Germinal center (tissue), 1 donor: ENCODE measurements at regions not wholly inside any gene's neighbourhood (a gene's known extent, or its start where the extent isn't known, plus 50 kb on each side); places are given as distances from the start of the nearest gene placed in this dataset.

Source experiments
- DNase-seq: peaks from one replicate; pipeline ENCODE4 v3.0.0; 2012; ENCODE audit warnings: mixed read lengths, low spot score

DNA sequence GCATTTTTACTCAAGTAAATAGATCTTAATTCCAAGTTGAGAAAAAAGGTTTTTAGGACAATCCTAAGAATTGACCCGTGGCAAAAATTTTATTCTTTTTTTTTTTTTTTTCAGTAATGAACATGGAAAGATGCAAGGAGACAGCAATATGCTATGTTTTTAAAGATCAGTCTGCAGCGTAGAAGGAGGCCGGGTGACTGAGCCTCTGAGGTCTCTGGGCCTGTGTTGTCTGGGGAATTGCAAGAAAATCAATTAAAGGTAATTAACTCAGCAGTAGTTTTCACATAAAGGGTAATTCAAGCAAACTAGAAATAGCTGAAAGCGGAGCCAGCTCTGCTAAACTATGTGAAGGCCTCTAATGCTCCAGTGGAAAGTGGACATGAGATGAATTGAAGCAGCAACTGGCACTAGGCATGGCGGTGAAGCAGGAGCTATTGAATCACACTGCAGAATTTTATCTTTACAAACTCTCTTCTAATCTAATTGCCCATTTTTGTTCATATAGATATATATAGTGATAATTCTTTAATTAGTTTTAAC lies 285.2 kb upstream of the ITGA1 start:
- no peak for DNase-seq

DNA sequence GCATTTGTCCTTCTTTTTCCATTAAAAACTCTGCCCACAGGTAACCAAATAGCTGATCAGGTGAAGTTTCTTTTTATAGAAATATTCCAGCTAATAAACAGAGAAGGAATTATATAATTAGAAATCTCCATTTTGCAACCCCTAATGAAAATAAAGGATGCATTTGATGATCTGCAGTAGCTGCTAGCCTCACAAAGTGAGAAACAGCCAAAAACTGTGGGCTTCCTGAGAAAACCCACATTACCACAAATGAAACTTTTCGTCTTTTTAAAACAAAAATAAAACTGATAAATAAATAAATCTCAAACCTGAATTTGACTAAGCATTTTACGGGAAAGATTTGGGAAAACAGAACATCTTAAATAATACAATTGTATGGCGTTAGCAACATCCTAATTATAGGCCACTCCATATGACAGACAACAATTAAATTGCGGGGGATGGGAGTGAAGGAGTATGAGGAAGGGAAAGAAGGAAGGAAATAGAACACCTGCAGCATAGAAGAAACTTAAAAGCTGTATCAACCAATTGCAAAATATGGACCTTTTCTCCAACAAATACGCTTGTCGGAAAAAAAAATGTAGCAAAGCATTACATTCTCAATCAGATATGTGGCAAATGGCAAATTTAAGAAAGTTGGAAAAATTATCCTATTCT lies 283.0 kb upstream of the ITGA1 start:
- no peak for DNase-seq

DNA sequence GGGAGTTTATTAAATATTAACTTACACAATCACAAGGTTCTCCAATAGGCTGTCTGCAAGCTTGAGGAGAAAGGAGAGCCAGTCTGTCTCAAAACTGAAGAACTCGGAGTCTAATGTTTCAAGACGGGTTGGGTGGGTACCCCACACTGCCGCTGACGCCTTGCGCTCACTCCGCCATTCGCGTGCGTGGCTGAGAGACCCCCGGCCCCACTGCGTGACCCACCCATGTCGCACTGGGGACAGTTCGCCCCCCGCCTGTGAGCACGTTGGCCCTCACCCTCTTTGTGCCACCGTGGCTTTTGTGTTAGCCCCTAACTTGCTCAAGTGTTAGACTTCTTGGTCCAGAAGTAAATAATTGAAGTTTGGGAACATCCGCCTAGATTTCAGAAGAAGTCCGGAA lies 270.0 kb upstream of the ITGA1 start:
- no peak for DNase-seq

DNA sequence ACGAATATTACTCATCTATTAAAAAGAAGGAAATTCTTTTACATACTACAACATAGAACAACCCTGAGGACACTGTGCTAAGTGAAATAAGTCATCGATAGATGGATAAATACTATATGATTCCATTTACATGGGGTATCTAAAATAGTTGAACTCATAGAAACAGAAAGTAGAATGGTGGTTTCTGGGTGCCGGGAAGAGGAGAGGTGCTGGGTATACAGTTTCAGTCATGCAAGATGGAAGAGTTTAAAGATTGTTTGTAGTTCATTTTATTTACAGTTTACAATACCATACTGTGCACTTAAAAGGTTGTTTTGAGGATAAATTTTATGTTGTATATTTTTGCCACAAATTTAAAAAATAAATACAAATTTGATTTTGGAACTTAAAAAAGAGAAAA lies 267.5 kb upstream of the ITGA1 start:
- no peak for DNase-seq

DNA sequence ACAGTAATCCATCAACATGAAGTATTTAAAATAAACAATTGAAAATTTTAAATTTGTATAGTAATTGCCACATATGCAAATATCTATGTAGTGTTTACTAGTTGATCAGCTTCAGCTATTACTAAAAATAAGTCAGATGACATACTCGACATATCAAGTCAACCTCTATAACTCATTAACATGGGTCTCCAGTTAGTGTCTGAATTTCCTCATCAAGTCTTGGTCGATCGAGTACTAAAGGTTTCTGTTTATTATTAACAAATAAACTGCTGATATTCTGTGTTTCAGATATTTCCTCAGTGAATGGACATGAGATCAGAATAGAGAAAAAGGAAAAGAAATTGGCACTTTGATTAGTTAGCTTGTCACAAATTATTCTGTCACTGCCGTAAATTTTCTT lies 266.5 kb upstream of the ITGA1 start:
- DNase-seq, result no peak

DNA sequence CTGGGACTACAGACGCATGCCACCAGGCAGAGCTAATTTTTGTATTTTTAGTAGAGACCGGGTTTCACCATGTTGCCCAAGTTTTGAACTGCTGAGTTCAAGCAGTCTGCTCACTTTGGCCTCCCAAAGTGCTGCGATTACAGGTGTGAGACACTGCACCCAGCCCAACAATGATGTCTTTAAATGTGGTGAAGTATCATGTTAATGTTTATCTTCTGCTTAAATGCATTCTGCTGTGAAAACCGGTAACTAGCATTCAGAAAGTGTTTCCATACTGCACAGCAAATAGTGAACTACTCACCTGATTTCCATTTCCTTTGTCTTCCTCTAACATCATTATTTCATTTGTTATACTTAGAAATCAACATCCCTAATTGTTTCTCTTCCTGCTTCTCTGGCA lies 264.0 kb upstream of the ITGA1 start:
- no peak for DNase-seq

DNA sequence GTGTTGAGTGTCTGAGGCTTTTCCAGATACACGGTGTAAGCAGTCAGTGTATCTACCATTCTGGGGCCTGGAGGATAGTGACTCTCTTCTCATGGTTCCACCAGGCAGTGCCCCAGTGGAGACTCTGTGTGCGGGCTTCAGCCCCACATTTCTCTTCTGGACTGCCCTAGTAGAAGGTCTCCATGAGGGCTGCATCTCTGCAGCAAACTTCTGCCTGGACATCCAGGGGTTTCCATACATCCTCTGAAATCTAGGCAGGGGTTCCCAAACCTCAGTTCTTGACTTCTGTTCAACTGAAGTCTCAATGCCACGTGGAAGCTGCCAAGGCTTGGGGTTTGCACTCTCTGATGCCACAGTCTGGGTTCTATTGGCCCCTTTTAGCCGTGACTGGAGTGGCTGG lies 256.6 kb upstream of the ITGA1 start:
- no peak for DNase-seq

DNA sequence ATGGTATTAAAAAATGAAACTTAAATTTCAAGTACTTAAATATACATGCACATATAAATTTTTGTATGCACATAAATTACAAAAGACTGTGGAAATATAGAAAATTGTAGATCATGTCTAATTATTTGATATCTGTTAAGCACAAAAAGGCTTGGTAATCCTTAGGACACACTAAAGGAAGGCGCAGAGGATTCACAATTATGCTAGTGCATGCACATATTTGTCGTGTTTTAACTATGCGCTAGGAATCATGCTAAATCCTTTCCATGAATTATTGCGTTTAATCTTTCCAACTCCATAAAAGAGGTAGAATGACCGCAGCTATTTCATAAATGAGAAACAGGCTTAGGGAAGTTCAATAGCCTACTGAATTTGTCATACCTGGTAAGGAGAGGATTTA lies 244.1 kb upstream of the ITGA1 start:
- no peak for DNase-seq

DNA sequence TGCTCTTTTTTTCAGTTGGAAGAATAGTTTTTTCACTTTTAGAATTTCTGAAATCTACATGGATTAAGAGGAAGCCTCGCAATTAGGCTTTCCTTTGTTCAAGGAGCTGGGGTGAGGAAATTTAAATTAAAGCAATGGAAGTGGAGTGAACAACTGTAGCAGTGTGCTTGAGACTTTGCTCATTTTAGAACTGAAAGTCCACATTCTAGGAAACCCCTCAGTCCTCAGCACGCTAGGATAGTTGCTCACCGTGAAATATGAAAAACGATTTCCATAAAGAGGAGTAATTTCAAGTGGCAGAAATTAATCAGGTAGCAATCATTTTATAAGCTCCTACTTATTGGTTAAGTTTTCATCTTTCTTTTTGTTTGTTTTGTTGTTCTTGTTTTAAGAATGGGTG lies 243.0 kb upstream of the ITGA1 start:
- no peak for DNase-seq

DNA sequence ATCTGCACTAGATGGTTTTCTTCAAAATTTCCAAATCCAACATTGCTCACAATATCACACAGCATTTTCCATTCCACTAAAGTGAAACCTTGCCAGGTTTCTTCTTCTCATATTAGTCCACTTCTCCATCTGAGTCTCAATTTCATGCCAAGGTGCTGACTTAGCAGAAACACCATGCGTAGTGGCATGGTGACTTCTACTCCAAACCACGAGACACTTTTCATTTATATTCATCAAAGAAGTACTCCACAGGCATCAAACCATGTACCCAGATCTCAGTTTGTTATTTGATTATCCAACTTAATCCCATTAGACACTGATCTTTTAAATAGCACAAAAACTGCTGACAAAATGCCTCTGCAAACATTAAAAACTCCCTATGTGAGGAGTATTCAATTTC lies 233.4 kb upstream of the ITGA1 start:
- DNase-seq, result no peak

DNA sequence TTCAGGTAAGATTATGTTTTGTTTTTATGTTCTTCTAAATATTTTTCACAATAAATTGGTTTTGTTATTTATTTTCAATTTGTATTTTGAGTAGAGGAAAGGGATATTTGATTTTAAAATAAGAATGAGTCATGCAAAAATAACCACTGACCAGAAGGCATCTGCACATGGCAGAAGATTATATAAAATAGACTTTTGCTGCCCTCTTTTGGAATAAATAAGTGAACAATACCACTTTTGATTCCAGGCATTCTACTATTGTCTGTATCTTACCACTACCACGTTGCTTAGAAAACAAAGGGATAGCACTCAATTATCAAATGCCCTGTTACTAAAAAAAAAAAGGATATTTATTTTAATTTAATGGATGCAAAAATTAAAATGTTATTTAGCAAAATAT lies 227.3 kb upstream of the ITGA1 start:
- DNase-seq, result no peak

DNA sequence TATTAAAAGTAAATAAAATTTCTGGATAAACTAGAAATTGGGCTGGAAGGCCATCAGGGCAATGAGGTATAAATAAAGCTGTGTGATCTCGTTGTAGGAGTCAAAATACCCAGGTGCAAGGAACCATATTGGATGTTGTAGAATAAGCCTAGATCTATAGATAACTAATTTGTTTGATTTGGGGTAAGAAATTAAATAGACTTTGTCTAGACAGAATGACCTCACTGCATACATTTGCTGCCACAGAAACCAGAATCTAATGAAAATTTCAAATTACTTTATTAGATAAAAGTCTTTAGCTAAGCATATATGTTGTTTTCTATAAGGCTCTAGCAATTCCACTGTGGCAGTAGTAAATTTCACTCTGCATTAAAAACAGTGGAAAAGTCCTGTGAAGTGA lies 225.2 kb upstream of the ITGA1 start:
- no peak for DNase-seq

DNA sequence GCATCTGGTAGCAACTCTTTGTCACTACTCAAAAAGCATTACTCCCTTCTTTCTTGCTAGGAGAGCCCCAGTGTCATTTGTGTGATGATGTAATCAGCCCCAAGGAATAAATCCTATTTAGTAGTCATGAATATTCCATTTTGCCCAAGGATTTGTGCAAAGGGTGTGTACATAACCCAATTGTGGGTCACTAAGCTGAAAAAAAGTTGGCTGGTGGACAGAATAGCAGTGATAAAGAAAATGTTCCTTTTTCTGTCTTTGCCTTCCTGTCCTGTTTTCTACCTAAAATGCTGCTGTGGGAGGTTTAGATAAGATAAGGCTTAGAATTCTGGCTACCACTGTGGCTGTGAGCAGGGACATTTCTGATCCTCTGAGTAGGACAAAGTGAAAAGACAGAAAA lies 223.1 kb upstream of the ITGA1 start:
- no peak for DNase-seq

DNA sequence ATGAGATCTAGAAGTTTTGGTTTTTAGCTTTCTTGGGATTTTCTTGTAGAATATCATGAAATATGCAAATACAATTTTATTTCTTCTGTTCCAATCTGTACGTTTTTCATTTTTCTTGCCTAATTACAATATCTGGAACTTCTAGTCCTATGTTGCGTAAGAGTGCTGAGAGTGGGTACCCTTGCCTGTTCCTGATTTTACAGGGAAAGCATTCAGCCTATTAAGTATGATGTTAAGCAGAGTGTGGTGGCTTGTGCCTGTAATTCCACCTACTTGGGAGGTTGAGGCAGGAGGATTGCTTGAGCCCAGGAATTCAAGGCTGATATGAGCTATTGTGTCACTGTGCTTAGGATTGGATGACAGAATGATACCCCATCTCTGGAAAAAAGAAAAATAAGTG lies 210.2 kb upstream of the ITGA1 start:
- DNase-seq, result no peak

DNA sequence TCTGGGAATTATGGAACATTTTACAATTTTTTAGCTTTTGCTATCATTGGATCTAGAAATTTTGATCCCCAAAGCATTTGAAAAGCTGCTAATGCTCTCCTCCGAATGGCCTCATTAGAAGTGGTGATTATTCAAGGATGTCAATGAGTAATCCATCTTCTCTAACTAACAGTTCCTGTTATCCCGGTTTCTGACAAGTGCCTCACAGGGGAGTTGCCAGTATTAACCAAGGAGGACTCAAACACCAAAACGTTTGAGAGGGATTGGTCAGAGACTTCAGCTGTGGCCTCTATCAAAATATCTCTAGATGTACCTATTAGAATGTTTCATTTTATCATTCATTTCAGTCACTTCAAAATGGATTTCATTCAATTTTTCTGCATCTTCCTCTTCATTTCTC lies 208.3 kb upstream of the ITGA1 start:
- no peak for DNase-seq

DNA sequence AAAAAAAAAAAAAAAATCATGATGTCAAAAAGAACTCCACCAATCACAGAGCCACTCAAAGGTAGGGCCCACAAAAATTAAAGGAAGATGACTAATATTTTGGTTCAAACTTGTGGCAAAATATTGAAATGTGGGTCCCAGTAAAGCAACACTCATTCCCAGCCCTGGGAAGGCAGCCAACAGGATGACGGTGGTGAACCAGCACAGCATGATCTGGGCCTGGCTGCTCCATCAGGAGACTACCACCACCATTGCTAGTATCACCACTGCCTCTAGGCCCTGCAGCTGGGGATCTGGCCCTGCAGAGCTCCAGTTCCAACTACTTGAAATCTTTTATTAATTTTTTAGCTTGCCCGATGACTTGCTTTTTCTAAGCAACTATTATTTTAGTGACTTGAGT lies 206.8 kb upstream of the ITGA1 start:
- no peak for DNase-seq

DNA sequence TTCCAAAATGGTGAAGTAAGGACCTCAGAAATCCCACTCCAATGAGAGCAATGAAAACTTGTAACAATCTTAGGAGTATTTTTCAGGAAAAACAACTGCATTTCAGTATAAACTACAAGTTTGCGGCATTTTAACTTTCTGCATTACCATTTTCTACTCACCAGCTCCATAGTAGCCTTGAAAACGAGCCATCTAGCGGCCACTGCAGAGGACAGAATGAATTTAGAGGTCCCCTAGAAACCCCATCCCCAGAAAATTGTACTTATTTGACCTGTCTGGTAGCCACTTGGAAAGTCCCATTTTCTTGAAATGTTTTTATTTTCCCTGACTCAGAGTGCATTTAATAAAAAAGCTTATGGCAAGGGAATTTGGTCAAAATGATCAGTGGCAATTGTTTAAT lies 205.4 kb upstream of the ITGA1 start:
- no peak for DNase-seq

DNA sequence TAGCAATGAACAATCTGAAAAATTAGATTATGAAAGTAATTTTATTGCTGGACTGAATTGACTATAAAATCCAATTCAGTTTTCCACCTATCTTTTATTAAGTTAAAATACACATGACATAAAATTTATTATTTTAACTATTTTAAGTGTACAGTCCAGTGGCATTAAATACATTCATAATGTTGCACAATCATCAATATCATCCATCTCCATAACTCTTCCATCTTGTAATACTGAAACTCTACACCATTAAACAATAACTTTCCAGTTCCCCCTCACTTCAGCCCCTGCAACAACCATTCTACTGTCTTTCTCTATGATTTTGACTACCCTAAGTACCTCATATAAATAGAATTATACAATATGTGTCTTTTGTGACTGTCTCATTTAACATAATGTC lies 200.6 kb upstream of the ITGA1 start:
- no peak for DNase-seq

DNA sequence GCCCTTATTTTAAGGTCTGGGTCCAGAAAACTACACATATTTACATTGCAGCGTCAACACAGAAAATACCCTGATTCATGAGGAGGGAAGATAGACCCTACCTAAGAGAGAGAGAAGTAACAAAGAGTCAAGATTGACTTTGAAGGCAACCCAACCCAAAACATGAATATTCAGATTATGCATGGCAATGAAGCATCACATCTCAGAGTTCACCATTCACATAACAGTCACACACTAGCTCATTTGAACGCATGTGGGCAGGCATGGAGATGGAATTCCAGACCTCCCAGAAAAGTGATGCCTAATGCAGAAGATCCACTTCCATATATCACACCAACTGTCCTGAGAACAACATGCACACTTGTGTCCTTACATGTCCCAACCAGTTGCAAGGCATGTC lies 190.1 kb upstream of the ITGA1 start:
- no peak for DNase-seq

DNA sequence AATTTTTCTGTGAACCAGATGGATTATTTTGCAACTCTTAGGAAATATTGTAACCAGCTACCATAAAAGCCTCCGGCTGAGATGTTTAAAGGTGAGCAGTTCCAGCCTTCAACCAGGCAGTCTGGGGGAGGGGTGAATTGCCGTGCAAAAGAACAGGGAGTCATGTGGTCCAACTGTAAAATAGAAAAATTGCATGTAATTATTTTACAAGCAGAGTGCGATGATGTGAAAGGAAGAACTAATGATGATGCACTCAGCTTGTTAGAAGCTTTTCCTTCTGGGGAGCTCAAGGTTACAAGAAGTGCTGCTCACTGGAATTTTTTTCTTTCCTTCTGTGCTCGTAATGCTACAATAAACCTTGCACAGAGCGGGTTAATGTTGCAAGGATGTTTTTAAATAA lies 188.7 kb upstream of the ITGA1 start:
- no peak for DNase-seq

DNA sequence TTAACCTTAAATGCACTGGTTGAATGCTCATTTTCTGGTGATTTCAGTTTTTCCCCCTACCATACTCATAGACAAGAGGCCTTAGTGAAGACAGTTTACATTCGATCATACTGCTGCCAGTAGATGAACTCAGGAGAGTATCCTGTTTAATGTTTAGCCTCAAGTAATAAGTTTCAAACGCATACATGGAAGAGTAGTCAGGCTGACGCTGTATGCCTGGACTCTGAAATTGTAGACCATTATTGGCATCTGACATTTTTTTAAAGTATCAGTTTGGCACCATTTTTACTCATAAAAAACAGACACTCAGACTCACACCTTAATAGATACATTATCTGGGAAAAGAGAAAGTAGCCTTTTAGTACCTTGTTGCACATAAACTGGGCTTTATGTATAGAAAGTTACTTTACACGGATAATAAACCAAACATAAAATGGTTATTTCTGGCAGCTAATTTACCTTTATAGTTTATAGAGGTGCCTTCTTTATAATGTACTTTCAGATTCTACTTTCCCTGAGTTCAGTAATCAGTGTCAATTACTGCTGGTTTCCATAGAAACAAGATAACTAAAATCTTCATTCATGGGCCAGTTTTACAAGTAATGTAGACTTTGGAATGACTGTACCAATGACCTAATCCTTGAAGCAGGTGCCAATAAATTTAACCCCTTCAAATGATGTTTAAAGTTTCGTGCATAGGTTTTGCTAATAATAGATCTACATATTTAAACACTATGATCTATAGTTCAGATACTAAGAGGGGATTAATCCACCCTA lies 183.8 kb upstream of the ITGA1 start:
- DNase-seq, result no peak

DNA sequence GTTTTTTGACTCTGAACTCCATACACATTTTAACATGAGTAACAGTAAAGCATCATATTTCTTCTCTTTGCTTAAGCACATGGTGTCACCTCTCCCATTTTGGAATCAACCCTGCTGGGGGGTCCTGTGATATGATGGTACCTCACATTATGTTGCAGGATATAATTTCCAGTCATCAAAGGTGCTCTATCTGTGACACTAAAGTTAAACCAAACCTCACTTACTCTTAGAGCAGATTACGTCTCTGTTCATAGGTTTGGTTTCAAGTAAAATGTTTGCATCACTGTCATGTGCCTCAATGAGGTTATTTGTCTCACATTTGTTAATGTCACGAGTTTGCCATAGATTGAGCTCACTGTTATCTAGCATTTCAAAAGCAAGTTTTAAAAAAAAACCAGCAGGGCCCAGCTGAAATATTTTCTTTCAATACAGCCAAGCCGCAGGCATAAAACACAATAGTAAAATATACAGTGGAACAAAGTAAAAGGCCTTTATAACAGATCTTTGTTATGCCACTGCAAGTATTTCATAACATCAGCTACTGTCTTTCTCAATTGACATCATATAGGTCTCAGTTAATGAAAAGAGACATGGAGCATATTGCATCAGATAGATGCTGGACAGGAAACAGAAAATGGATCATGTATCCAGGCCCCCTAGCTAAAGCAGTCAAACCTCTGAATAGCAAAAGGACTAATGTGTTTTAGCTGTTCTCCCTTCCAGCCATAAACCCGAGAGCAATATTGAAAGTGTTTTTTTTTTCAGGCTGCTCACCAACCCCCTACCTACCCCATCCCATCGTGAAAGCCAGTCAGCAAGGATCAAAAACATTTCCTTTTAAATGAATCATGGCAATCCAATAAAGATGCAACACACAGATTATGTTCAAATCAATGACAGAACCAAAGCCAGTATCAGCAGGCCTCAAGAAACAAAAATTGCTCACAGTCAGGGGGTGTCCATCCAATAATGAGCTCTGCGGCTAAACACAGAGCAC lies 182.1 kb upstream of the ITGA1 start:
- DNase-seq, result no peak
